Coronary artery (tissue), 2 donors: ENCODE measurements at regions not wholly inside any gene's neighbourhood (a gene's known extent, or its start where the extent isn't known, plus 50 kb on each side); places are given as distances from the start of the nearest gene placed in this dataset.
"Not testable (repeated sequence)": the region's sequence is repeated elsewhere in the genome, so short reads cannot be mapped to it uniquely, and the experiment has no call there.

Experiments
- DNase-seq: peaks from one replicate; pipeline ENCODE4 v3.0.0-alpha.2; 2017; ENCODE audit warnings: low spot score
- H3K27ac ChIP-seq, 2 donors: fragments of 200-600 bp; sonication (generic); one replicate each; pipeline ENCODE4 v1.5.1; 2016 to 2019
- H3K4me3 ChIP-seq: fragments of 200-600 bp; sonication (generic); 2 replicates; pipeline ENCODE4 v1.5.1; 2016; ENCODE audit warnings: mild to moderate bottlenecking, moderate library complexity
- CTCF ChIP-seq: fragments of 200-600 bp; sonication (generic); IDR thresholded peaks from one replicate; pipeline ENCODE4 v1.5.1; 2019; ENCODE audit warnings: antibody characterized with exemption

DNA sequence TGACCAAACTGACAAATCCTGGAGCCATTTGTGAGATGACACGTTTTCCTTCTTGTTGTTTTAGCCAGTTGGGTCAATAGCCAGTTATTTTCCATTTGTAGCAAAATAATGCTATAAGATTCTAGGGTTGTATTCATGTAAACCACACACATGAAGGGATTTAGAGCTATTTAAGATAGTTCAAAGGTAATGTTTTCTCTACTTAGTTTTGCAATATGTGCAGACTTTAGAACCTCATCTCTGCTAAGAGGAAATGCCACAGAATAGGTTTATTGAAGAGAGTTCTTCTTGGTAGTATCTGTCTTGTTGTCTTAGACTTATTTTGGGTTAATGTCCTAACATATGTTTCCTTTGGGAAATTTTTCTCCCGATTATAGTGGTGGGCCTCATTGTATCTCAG, 213.5 kb upstream of the RIMS1 start:
- H3K27ac ChIP-seq = no peak overlapping the region
- TF ChIP-seq CTCF = no peak
- DNase-seq = no peak
- H3K4me3 ChIP-seq = no peak overlapping the region

GRCh38 chr6:71675386-71675785, 211.0 kb upstream of the RIMS1 start:
- no peak for DNase-seq
- Histone ChIP-seq H3K27ac (no peak overlapping the region), H3K4me3 (no peak overlapping the region)
- TF ChIP-seq CTCF = no peak

GRCh38 chr6:71676298-71676697, 210.1 kb upstream of the RIMS1 start:
- H3K4me3 ChIP-seq = no peak overlapping the region
- DNase-seq = no peak
- no peak for TF ChIP-seq CTCF
- H3K27ac ChIP-seq = no peak overlapping the region

DNA sequence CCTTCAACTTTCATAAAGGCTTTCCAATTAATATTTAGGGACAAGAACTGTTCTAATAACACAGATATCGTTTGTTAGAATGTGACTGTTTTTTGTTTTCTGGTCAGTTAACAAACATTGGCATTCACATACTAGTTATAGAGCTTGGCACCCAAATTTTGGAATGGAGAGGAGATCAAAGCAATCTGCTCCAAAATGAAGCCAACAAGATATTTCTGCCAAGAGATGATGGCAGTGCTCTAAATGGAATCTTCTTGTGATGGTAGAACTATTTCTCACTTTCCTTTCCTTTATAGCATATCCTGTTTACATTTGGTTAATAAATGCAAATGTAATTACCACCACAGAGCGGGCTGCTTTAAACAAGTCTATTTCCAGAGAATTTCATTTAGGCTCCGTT, 208.3 kb upstream of the RIMS1 start:
- DNase-seq = no peak
- no peak overlapping the region for H3K4me3 ChIP-seq
- no peak overlapping the region for H3K27ac ChIP-seq
- TF ChIP-seq CTCF = no peak

GRCh38 chr6:71681234-71681867, 205.0 kb upstream of the RIMS1 start:
- no peak overlapping the region for H3K27ac ChIP-seq
- H3K4me3 ChIP-seq = no peak overlapping the region
- no peak for DNase-seq
- no peak for TF ChIP-seq CTCF

DNA sequence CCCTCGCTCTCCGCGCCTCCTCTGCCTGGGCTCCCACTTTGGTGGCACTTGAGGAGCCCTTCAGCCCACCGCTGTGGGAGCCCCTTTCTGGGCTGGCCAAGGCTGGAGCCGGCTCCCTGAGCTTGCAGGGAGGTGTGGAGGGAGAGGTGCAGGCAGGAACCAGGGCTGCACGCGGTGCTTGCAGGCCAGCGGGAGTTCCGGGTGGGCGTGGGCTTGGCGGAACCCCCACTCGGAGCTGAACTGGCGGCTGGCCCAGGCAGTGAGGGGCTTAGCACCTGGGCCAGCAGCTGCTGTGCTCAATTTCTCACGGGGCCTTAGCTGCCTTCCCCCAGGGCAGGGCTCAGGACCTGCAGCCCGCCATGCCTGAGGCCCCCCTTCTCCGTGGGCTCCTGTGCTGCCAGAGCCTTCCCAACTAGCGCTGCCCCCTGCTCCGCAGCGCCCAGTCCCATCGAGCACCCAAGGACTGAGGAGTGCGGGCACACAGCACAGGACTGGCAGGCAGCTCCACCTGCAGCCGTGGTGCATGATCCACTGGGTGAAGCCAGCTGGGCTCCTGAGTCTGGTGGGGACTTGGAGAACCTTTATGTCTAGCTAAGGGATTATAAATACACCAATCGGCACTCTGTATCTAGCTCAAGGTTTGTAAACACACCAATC, 200.2 kb upstream of the RIMS1 start:
- DNase-seq, H3K4me3 ChIP-seq: not testable (repeated sequence)

DNA sequence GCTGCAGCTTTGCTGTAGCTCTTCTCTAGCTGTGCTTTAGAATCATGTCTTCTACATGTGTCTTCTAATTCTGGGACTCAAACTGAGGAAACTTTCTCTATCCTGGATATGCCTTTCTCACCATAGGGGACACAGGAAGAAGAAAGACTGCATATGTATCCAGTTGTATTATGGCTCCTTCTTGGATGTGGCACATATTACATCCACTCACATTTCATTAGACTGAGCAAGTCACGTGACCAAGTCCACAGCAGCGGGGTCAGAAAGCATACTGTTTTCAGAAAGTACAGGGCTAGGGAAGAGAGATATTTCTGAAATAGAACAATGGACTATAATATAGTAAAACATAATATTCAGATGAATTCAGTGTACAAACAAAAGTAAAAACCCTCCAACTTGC, 187.6 kb upstream of the RIMS1 start:
- DNase-seq = no peak
- no peak overlapping the region for H3K27ac ChIP-seq
- H3K4me3 ChIP-seq = no peak overlapping the region
- TF ChIP-seq CTCF = no peak

More for the DNA sequence above, 200.2 kb upstream of the RIMS1 start:
- not testable (repeated sequence) for H3K27ac ChIP-seq
